HPDE6-E6E7 (cell line): ENCODE measurements at regions not wholly inside any gene's neighbourhood (a gene's known extent, or its start where the extent isn't known, plus 50 kb on each side); places are given as distances from the start of the nearest gene placed in this dataset.

Experiments used
- DNase-seq: peaks from one replicate; pipeline ENCODE4 v3.0.0; 2011; ENCODE audit warnings: missing footprints; ENCODE audit errors: extremely low spot score

- no peak for DNase-seq
These were observed 219.8 kb upstream of the MANEA start for GRCh38 chr6:95357380-95358020.

DNA sequence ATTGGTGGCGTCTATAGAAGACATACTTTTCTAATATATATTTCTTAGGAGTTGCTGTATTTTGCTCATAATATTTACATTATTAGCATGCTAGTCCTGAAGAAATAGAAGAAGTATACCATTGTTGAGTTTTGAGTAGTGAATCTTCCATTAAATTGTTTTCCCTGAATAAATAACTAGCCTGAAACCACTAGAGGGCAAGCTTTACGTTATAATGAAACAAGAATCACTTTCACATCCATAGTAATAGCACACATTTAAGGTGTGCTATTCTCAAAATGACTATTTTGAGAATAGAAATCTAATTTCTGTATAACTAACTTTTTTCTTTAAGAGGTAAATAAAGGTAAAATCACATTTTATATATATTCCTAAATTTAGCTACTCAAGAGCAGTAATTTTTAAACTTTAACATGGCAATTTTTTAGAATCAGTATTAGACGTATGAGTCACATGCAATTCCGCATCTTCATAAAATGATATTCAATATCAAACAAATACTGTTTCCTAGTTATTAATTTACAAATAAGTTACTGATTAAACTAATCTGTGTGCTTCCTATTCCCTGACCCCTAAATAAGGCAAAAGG is 213.2 kb upstream of the MANEA start:
- peak; percentile 10 for DNase-seq

GRCh38 chr6:95365454-95365853 is 211.9 kb upstream of the MANEA start:
- no peak for DNase-seq

GRCh38 chr6:95366414-95366813 is 210.9 kb upstream of the MANEA start:
- DNase-seq = no peak

- no peak for DNase-seq
These were observed 193.5 kb upstream of the MANEA start for GRCh38 chr6:95383878-95384277.

DNA sequence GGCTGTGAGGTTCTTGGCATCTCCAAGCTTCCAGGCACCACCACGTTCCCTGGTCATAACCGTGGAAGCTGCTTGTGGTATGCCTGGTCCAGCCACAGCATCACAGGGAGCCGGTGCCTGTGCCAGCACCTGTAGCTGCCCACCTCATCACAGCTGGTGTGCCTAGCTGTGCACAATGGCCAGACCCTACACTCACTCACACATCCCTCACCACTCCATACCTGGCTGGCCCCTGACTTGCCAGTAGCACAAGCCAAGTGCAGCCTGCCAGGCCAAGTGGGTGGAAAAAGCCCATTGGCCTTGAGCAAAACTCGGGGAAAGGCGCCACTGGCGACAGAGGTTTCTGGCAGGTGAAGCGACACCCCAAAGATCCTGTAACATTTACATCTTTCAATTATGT is 192.3 kb upstream of the MANEA start:
- DNase-seq = no peak

DNA sequence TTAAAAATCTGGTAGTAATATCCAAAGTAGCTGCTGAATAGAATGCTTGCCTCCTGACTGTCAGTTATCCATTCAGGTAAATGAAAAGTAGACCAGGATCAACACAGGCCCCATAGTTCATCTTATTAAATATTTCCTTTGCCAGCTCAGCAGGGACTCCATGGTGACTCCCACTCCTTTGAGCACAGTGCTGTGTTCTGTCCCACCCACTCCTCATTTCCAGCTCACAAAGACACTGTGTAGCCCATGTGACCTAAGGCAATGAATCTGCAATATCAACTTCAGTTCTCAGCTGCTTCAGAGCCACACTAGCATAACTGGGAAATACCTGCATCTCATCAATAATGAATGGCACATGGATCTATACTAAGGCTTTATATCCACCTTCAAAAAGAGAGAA is 189.5 kb upstream of the MANEA start:
- DNase-seq = no peak

DNA sequence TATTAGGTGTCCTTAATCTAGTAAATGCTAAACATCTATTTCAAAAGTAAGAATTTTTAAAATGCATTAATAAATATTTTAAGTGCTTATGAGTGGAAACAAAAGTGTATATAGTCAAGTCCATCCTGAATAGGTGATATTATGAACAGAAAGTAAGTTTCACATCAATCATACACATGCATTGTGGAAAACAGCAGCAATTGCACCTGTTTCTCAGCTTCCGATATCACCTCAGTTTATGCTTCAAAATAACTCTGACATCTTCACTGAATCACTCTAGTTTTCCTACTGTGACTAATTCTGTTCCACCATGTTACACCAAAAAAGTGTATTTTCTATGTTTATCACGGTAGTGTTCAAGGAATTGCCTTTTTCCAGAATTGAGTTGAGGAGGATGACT is 172.6 kb upstream of the MANEA start:
- DNase-seq = no peak

- DNase-seq = no peak
These were observed 169.2 kb upstream of the MANEA start for GRCh38 chr6:95408111-95408510.

- DNase-seq = no peak
These were observed 167.2 kb upstream of the MANEA start for GRCh38 chr6:95410168-95410567.

DNA sequence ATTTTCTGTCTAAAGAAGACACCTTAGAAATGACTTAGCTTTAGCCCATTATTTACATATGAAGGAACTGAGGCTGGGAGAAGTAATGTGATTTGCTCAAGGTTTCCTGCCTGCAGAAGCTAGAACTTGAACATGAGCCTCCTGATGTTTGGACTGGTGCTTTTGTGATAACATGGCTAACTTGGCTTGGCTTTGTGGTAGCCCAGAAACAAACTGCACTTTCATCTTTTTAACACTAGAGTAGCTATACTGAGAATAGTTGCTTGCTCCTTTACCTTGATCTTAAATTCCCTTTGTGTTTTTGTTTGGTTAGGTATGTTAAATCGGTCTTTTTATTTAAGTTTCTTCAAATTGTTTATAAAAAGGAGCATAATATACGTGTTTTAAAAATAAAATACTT is 163.5 kb upstream of the MANEA start:
- no peak for DNase-seq

GRCh38 chr6:95417856-95418255 is 159.5 kb upstream of the MANEA start:
- DNase-seq = no peak

- DNase-seq = no peak
These were observed 156.5 kb upstream of the MANEA start for GRCh38 chr6:95420792-95421191.

DNA sequence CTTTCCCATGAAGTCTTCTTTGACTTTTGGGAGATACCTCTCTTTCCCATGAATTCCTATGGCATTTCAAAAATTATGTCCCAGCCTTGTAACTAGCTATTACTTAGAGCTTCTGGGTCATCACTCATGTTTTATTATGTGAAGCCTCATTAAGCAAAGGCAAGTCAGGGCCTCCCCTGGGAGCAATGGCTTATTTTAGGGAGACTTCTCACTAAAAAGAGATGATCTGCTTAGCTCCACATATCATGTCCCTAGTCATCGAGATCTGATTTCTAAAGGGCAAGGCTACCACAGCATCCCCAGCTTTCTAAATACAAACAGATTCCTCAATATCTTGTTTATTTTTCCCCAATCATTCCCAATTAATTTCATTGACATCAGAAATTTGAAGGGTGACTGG is 154.0 kb upstream of the MANEA start:
- no peak for DNase-seq

- DNase-seq = peak; percentile 3
These were observed 145.6 kb upstream of the MANEA start for GRCh38 chr6:95431637-95432228.

DNA sequence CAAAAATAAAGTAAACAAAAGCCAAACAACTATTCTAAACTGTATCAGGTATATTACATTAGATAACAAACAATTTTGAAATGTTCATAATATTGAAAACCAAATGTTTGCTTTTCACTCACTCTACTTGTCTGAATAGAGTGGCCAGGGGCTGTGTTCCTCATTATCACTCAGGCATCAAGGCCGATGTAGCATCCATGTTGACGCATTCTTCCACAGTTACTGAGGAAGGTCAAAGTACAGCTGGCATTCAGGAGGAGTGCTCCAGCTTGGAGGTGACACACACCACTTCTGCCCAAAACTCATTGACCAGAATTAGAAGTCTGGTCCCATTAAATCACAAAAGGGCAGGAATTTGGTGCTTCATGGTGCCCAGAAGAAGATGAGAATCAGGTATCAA is 137.6 kb upstream of the MANEA start:
- no peak for DNase-seq

GRCh38 chr6:95448208-95448607 is 129.1 kb upstream of the MANEA start:
- DNase-seq = no peak

GRCh38 chr6:95469511-95469910 is 107.8 kb upstream of the MANEA start:
- DNase-seq = no peak

GRCh38 chr6:95478941-95479340 is 98.4 kb upstream of the MANEA start:
- DNase-seq = no peak

GRCh38 chr6:95487817-95488216 is 89.5 kb upstream of the MANEA start:
- no peak for DNase-seq

DNA sequence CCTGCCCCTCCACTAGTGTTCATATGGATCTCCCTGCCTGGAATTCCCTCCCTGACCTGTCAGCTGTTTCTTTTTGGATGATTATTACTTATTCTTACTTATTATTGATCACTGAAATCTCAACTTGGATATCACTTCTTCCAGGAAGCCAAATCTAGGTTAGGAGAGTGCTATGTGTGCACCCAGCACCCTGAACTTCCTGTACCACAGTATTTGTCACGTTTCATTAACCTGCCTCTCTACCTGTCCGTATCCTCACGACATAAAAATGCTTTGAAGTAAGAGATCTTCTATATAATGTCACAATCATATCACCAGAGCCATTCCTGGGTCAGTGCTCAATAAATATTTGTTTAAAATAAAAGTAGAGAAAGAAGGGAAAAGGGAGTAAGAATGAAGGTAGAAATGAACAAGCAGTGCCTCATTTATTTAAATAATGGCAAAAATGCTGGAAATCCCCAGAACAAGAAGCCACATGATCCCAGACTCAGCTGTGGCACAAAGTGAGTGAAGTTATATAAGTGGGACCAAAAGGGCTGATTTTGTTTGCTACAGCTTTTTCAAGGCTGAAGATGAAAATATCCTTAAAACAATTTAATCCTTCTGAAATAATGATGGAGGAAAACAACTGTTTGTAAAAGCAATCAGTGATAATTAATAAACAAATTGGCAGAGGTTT is 88.0 kb upstream of the MANEA start:
- no peak for DNase-seq

DNA sequence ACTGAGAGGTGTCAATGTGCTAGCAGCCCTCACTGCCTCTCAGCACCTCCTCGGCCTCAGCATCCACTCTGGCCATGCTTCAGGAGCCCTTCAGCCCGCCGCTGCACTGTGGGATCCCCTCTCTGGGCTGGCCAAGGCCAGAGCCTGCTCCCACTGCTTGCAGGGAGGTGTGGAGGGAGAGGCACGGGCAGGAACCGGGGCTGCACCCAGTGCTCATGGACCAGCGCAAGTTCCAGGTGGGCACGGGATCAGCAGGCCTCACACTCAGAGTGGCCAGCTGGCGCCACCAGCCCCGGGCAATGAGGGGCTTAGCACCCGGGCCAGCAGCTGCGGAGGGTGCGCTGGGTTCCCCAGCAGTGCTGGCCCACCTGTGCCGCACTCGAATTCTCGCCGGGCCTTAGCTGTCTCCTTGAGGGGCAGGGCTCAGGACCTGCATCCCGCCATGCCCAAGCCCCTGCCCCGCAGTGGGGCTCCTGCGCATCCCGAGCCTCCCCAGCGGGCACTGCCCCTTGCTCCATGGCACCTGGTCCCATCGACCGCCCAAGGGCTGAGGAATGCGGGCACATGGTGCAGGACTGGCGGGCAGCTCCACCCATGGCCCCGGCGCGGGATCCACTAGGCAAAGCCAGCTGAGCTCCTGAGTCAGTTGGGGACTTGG is 80.4 kb upstream of the MANEA start:
- DNase-seq = no peak
